K562 (cell line): ENCODE measurements at regions not wholly inside any gene's neighbourhood (a gene's known extent, or its start where the extent isn't known, plus 50 kb on each side); places are given as distances from the start of the nearest gene placed in this dataset.

Experiments
- ATAC-seq: fragments of 200-7000 bp; cut with Tn5 transposase; 3 replicates; pipeline ENCODE4 v1.9.1; 2020; ENCODE audit warnings: moderate library complexity
- BruUV-seq: library from RNA; stranded (reverse); fragments of 400-500 nt; replicated peaks from 2 replicates; lab custom pipeline; 2021; lab: Mats Ljungman, UMichigan
- CTCF ChIA-PET: fragments of 300-600 bp; formaldehyde crosslinking; extraction: SDS; loops from one replicate; lab custom pipeline; 2021; ENCODE audit warnings: low intra/inter-chr PET ratio; lab: Yijun Ruan, JAX
- POLR2A ChIA-PET: fragments of 300-600, 350-650 bp; sonication (Branson Sonifier 250); formaldehyde crosslinking; extraction: SDS; loops from one replicate; lab custom pipeline; 2021; ENCODE audit warnings: antibody characterized with exemption, inconsistent platforms; lab: Yijun Ruan, JAX
- DNase-seq, 4 experiments: peaks; one replicate each; pipeline versions ENCODE4 v3.0.0 to v3.0.0-alpha.2; 2011 to 2018; ENCODE audit warnings: low spot score in 3 of 4, mixed read lengths in 3 of 4; ENCODE audit errors: extremely low read depth in 1 of 4
- FAIRE-seq: peaks from 2 replicates; lab custom pipeline; 2011; peaks lifted over from hg19 to GRCh38; lab: Jason Lieb, UNC
- H2AFZ ChIP-seq: 2 replicates; pipeline ENCODE4 v1.6.0; 2011; ENCODE audit warnings: low read depth, low read length, control low read depth, inconsistent platforms
- H3K27ac ChIP-seq: fragments of 200-600 bp; 3 replicates; pipeline ENCODE4 v1.8.0; 2011; ENCODE audit warnings: low read depth, mild to moderate bottlenecking, control low read depth, inconsistent platforms, low read length, moderate library complexity, mixed read lengths; ENCODE audit errors: extremely low read depth
- H3K27me3 ChIP-seq, 2 experiments: fragments of 300-600 bp in 1 of 2; 2 replicates in 1 of 2; 3 replicates in 1 of 2; pipeline versions ENCODE4 v1.6.0 to v1.8.0; 2011; ENCODE audit warnings: inconsistent platforms in 2 of 2, low read length in 2 of 2, mild to moderate bottlenecking in 1 of 2, mixed read lengths in 1 of 2, moderate library complexity in 1 of 2; ENCODE audit not compliant: control insufficient read depth in 2 of 2, insufficient read depth in 2 of 2
- H3K36me3 ChIP-seq: fragments of 300-600 bp; 3 replicates; pipeline ENCODE4 v1.8.0; 2011; ENCODE audit warnings: mild to moderate bottlenecking, low read length, inconsistent platforms; ENCODE audit not compliant: control insufficient read depth, insufficient read depth
- H3K4me1 ChIP-seq, 2 experiments: fragments of 200-600 bp in 1 of 2; replicated peaks in 1 of 2; 2 replicates in 1 of 2; 3 replicates in 1 of 2; pipeline versions ENCODE4 v1.5.1 to v1.8.0; 2011; ENCODE audit warnings: inconsistent platforms in 2 of 2, low read length in 2 of 2, mild to moderate bottlenecking in 1 of 2, mixed read lengths in 1 of 2, moderate library complexity in 1 of 2; ENCODE audit not compliant: control insufficient read depth in 2 of 2, insufficient read depth in 2 of 2
- H3K4me2 ChIP-seq: 2 replicates; pipeline ENCODE4 v1.6.1; 2011; ENCODE audit warnings: low read length, control low read depth, inconsistent platforms, mixed read lengths; ENCODE audit not compliant: insufficient read depth
- H3K4me3 ChIP-seq: fragments of 200-600 bp; sonication (generic), shearing (Covaris generic); 2 replicates; pipeline ENCODE4 v1.5.1; 2016; ENCODE audit warnings: control low read depth, inconsistent platforms
- H3K79me2 ChIP-seq: fragments of 200-600 bp; 3 replicates; pipeline ENCODE4 v1.8.0; 2011; ENCODE audit warnings: low read length, inconsistent platforms; ENCODE audit not compliant: control insufficient read depth, insufficient read depth
- H3K9ac ChIP-seq, 2 experiments: 2 replicates each; pipeline versions ENCODE4 v1.6.0 to v1.6.1; 2011; ENCODE audit warnings: low read depth in 2 of 2, low read length in 2 of 2, control low read depth in 1 of 2, inconsistent platforms in 1 of 2, mild to moderate bottlenecking in 1 of 2, mixed read lengths in 1 of 2; ENCODE audit not compliant: insufficient read depth in 1 of 2
- H3K9me1 ChIP-seq: one replicate; pipeline ENCODE4 v1.6.0; 2011; ENCODE audit warnings: inconsistent platforms, mild to moderate bottlenecking, low read length, moderate library complexity; ENCODE audit not compliant: control insufficient read depth, insufficient read depth
- H3K9me3 ChIP-seq: replicated peaks from 2 replicates; pipeline ENCODE4 v1.5.1; 2011; ENCODE audit warnings: low read depth, low read length, inconsistent platforms; ENCODE audit not compliant: control insufficient read depth, insufficient read depth
- H4K20me1 ChIP-seq: replicated peaks from 2 replicates; pipeline ENCODE4 v1.6.1; 2011; ENCODE audit warnings: low read length, inconsistent platforms, mixed read lengths; ENCODE audit not compliant: control insufficient read depth, insufficient read depth
- CAMTA2 ChIP-seq: fragments of 250-450 bp; sonication (Bioruptor Pico); conservative IDR thresholded peaks from 2 replicates; pipeline ENCODE4 v1.5.1; 2022
- CEBPZ ChIP-seq: fragments of 150-350 bp; IDR thresholded peaks from 2 replicates; pipeline ENCODE4 v1.6.1; 2014; ENCODE audit warnings: low read depth, mild to moderate bottlenecking, low read length, borderline replicate concordance
- FOXJ2 ChIP-seq: fragments of 200-800 bp; sonication (Bioruptor generic); IDR thresholded peaks from 2 replicates; pipeline ENCODE4 v1.6.1; 2016; ENCODE audit warnings: missing genetic modification characterization, missing compliant biosample characterization
- MTA3 ChIP-seq: fragments of 450-650 bp; formaldehyde crosslinking; IDR thresholded peaks from 2 replicates; pipeline ENCODE4 v1.6.1; 2017; ENCODE audit warnings: mild to moderate bottlenecking, borderline replicate concordance
- PYGO2 ChIP-seq: fragments of 450-650 bp; IDR thresholded peaks from 2 replicates; pipeline ENCODE4 v1.6.1; 2016; ENCODE audit warnings: mild to moderate bottlenecking, missing genetic modification characterization, moderate library complexity, missing compliant biosample characterization
- RB1 ChIP-seq: fragments of 450-650 bp; IDR thresholded peaks from 2 replicates; pipeline ENCODE4 v1.6.1; 2017; ENCODE audit warnings: low read depth, mild to moderate bottlenecking
- TEAD2 ChIP-seq: fragments of 450-650 bp; IDR thresholded peaks from 2 replicates; pipeline ENCODE4 v1.6.1; 2016; ENCODE audit warnings: missing genetic modification characterization, control low read depth, missing compliant biosample characterization
- XRCC3 ChIP-seq: fragments of 450-650 bp; IDR thresholded peaks from 2 replicates; pipeline ENCODE4 v1.6.1; 2017; ENCODE audit warnings: mild to moderate bottlenecking, moderate library complexity
- ZNF780A ChIP-seq: fragments of 250-450 bp; sonication (Bioruptor Pico); IDR thresholded peaks from 2 replicates; pipeline ENCODE4 v1.5.0; 2021; ENCODE audit warnings: mild to moderate bottlenecking
- WGBS: fragments of 100-300 bp; shearing (Covaris generic); methylation state at CpG from one replicate; pipeline ENCODE4 v1.1.6; 2016; ENCODE audit warnings: low coverage, mixed read lengths; ENCODE audit not compliant: insufficient coverage; ENCODE audit errors: missing lambda C conversion rate; 5-methylcytosine and 5-hydroxymethylcytosine counted together
- in situ Hi-C: fragments of 300-500 bp; cut with MboI; formaldehyde crosslinking; loops from 4 replicates; pipeline ENCODE4 v1.15.0; 2018; ENCODE audit warnings: inconsistent platforms, mixed read lengths
- intact Hi-C: fragments of 100-400 bp; cut with micrococcal nuclease; formaldehyde crosslinking; loops from 2 replicates; pipeline ENCODE4 v1.14.2; 2022
- TF ChIP-seq, protein P1 (sequence below): sonication (generic); formaldehyde crosslinking; IDR thresholded peaks from 2 replicates; pipeline ENCODE4 v1.8.0; 2022; ENCODE audit warnings: mild to moderate bottlenecking, missing genetic modification reagents
- TF ChIP-seq, protein P2 (sequence below): fragments of 200-800 bp; sonication (Bioruptor generic); IDR thresholded peaks from 2 replicates; pipeline ENCODE4 v1.6.1; 2016; ENCODE audit warnings: missing genetic modification characterization, missing compliant biosample characterization

- FAIRE-seq (no peak), DNase-seq (no peak), ATAC-seq (no peak)
- Histone ChIP-seq H3K79me2 (no peaks in the 10 kb centered on the region), H3K9me1 (no peaks in the 10 kb centered on the region), H3K27me3 (no peaks in the 10 kb centered on the region), H2AFZ (no peak overlapping the region), H3K9me3 (no peaks in the 10 kb centered on the region; the same call in 1 of the 2 replicates), H3K4me1 (no peaks in the 10 kb centered on the region), H3K27ac (no peak overlapping the region), H4K20me1 (no peaks in the 10 kb centered on the region), H3K4me2 (no peak overlapping the region), H3K36me3 (no peaks in the 10 kb centered on the region), H3K9ac (no peak overlapping the region), H3K4me3 (no peak overlapping the region)
- ChIA-PET CTCF (no interaction called here), POLR2A (no interaction called here)
- intact Hi-C loops = loop anchor here (5.0 to 10.0 kb wide), 2 partner anchors 880 to 1597 kb away; partner anchors contain the start of gene FAT1
- BruUV-seq = no TSS peak
- in situ Hi-C loops = no loop called here
- WGBS = 1% methylated on average over 9 of the region's 9 CpGs
- TF ChIP-seq MTA3 = no peak
- TF ChIP-seq, protein P1, sequence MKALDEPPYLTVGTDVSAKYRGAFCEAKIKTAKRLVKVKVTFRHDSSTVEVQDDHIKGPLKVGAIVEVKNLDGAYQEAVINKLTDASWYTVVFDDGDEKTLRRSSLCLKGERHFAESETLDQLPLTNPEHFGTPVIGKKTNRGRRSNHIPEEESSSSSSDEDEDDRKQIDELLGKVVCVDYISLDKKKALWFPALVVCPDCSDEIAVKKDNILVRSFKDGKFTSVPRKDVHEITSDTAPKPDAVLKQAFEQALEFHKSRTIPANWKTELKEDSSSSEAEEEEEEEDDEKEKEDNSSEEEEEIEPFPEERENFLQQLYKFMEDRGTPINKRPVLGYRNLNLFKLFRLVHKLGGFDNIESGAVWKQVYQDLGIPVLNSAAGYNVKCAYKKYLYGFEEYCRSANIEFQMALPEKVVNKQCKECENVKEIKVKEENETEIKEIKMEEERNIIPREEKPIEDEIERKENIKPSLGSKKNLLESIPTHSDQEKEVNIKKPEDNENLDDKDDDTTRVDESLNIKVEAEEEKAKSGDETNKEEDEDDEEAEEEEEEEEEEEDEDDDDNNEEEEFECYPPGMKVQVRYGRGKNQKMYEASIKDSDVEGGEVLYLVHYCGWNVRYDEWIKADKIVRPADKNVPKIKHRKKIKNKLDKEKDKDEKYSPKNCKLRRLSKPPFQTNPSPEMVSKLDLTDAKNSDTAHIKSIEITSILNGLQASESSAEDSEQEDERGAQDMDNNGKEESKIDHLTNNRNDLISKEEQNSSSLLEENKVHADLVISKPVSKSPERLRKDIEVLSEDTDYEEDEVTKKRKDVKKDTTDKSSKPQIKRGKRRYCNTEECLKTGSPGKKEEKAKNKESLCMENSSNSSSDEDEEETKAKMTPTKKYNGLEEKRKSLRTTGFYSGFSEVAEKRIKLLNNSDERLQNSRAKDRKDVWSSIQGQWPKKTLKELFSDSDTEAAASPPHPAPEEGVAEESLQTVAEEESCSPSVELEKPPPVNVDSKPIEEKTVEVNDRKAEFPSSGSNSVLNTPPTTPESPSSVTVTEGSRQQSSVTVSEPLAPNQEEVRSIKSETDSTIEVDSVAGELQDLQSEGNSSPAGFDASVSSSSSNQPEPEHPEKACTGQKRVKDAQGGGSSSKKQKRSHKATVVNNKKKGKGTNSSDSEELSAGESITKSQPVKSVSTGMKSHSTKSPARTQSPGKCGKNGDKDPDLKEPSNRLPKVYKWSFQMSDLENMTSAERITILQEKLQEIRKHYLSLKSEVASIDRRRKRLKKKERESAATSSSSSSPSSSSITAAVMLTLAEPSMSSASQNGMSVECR (CRISPR knock-in tag) = no peak
- no peak for TF ChIP-seq CEBPZ
- no peak for TF ChIP-seq XRCC3
- TF ChIP-seq PYGO2 (tag) = no peak
- no peak for TF ChIP-seq FOXJ2 (tag)
- no peak for TF ChIP-seq ZNF780A
- no peak for TF ChIP-seq RB1
- no peak for TF ChIP-seq CAMTA2 (CRISPR knock-in tag)
- no peak for TF ChIP-seq TEAD2 (tag)
- TF ChIP-seq, protein P2, sequence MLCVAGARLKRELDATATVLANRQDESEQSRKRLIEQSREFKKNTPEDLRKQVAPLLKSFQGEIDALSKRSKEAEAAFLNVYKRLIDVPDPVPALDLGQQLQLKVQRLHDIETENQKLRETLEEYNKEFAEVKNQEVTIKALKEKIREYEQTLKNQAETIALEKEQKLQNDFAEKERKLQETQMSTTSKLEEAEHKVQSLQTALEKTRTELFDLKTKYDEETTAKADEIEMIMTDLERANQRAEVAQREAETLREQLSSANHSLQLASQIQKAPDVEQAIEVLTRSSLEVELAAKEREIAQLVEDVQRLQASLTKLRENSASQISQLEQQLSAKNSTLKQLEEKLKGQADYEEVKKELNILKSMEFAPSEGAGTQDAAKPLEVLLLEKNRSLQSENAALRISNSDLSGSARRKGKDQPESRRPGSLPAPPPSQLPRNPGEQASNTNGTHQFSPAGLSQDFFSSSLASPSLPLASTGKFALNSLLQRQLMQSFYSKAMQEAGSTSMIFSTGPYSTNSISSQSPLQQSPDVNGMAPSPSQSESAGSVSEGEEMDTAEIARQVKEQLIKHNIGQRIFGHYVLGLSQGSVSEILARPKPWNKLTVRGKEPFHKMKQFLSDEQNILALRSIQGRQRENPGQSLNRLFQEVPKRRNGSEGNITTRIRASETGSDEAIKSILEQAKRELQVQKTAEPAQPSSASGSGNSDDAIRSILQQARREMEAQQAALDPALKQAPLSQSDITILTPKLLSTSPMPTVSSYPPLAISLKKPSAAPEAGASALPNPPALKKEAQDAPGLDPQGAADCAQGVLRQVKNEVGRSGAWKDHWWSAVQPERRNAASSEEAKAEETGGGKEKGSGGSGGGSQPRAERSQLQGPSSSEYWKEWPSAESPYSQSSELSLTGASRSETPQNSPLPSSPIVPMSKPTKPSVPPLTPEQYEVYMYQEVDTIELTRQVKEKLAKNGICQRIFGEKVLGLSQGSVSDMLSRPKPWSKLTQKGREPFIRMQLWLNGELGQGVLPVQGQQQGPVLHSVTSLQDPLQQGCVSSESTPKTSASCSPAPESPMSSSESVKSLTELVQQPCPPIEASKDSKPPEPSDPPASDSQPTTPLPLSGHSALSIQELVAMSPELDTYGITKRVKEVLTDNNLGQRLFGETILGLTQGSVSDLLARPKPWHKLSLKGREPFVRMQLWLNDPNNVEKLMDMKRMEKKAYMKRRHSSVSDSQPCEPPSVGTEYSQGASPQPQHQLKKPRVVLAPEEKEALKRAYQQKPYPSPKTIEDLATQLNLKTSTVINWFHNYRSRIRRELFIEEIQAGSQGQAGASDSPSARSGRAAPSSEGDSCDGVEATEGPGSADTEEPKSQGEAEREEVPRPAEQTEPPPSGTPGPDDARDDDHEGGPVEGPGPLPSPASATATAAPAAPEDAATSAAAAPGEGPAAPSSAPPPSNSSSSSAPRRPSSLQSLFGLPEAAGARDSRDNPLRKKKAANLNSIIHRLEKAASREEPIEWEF = no peak
Measured at GRCh38 chr4:187604984-187605383, 390.6 kb upstream of the ZFP42 start.
